ENCODE measurements at regions not wholly inside any gene's neighbourhood (a gene's known extent, or its start where the extent isn't known, plus 50 kb on each side); places are given as distances from the start of the nearest gene placed in this dataset.

DNA sequence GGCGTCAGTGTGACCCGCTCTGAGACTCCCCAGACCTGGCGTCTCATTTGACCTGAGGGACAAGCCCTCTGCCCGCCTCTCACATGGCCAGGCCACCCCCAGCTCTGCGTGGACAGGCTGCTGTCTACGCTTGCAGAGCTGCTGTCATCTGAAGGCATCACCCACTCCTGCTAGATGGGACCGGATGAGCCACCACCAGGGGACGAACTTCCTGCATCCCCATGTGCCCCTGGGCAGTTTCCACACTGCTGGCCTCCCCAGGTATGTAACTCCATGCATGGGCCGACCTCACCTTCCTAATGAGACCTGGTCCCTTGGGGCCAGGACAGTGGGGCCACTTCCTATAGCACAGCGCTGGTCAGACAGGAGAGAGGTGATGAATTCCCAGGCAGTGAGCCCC is 121.5 kb downstream of the PSMG1 start:
- H3K4me3 ChIP-seq (ENCODE audit: low read length): no peak overlapping the region
- peaks cover 5% of the 10 kb centered on the region; the same call in 1 of the 2 replicates for H3K27me3 ChIP-seq (ENCODE audit: control insufficient read depth, low read length)
- H3K27ac ChIP-seq (ENCODE audit: low read depth, low read length): no peak overlapping the region
- TF ChIP-seq, protein P1, sequence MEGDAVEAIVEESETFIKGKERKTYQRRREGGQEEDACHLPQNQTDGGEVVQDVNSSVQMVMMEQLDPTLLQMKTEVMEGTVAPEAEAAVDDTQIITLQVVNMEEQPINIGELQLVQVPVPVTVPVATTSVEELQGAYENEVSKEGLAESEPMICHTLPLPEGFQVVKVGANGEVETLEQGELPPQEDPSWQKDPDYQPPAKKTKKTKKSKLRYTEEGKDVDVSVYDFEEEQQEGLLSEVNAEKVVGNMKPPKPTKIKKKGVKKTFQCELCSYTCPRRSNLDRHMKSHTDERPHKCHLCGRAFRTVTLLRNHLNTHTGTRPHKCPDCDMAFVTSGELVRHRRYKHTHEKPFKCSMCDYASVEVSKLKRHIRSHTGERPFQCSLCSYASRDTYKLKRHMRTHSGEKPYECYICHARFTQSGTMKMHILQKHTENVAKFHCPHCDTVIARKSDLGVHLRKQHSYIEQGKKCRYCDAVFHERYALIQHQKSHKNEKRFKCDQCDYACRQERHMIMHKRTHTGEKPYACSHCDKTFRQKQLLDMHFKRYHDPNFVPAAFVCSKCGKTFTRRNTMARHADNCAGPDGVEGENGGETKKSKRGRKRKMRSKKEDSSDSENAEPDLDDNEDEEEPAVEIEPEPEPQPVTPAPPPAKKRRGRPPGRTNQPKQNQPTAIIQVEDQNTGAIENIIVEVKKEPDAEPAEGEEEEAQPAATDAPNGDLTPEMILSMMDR (IDR thresholded peaks at IDR 0.05; ENCODE audit: low read depth, low read length, poor library complexity, severe bottlenecking): no peak
- no peak for TF ChIP-seq EZH2phosphoT487 (IDR thresholded peaks at IDR 0.05; ENCODE audit: borderline replicate concordance, low read length)
- no peaks in the 10 kb centered on the region for H3K9me3 ChIP-seq (ENCODE audit: control insufficient read depth, insufficient read depth, low read length)
- no peaks in the 10 kb centered on the region for H3K36me3 ChIP-seq (ENCODE audit: control insufficient read depth, low read length)
- H3K79me2 ChIP-seq (ENCODE audit: control insufficient read depth, low read length): no peaks in the 10 kb centered on the region
- no peaks in the 10 kb centered on the region for H3F3A ChIP-seq (ENCODE audit: control insufficient read depth, insufficient read depth)
- no peaks in the 10 kb centered on the region for H3K9me2 ChIP-seq (replicated peaks; ENCODE audit: control insufficient read depth, low read length)
- no peak overlapping the region for H3K4me2 ChIP-seq (ENCODE audit: low read length)
- no peaks in the 10 kb centered on the region for H3K4me1 ChIP-seq (ENCODE audit: control insufficient read depth, low read length)
- H4K20me1 ChIP-seq (ENCODE audit: control insufficient read depth, insufficient read depth, low read depth, low read length): no peaks in the 10 kb centered on the region

DNA sequence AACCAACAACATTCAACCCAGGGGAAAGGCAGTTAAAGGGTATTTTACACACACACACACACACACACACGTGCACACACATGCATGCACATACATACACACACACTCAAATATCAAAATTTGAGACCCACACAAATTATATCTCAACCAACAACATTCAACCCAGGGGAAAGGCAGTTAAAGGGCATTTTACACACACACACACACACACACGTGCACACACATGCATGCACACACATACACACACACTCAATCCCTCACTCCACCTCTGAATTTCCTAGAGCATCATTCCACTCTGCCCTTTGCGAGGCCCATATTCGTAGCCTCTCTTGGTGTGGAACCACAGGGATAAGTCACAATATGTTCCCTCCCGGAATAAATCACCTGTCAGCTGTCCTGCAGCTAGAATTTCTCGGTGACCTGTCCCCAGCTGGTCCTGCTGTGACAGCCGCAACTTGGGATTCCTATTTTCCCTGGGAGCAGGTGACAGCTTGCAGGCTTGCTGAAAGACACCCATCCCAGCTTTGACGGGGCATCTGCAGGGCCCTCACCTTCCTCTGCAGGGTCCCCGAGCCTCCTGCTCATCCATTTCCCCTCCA is 122.7 kb downstream of the PSMG1 start:
- H3F3A ChIP-seq (ENCODE audit: control insufficient read depth, insufficient read depth): no peaks in the 10 kb centered on the region
- H3K27me3 ChIP-seq (ENCODE audit: control insufficient read depth, low read length): peaks cover 15% of the 10 kb centered on the region; the same call in 1 of the 2 replicates
- H3K9me3 ChIP-seq (ENCODE audit: control insufficient read depth, insufficient read depth, low read length): no peaks in the 10 kb centered on the region
- H3K9me2 ChIP-seq (replicated peaks; ENCODE audit: control insufficient read depth, low read length): no peaks in the 10 kb centered on the region
- no peak overlapping the region for H3K27ac ChIP-seq (ENCODE audit: low read depth, low read length)
- H3K4me3 ChIP-seq (ENCODE audit: low read length): no peak overlapping the region
- no peak for TF ChIP-seq EZH2phosphoT487 (IDR thresholded peaks at IDR 0.05; ENCODE audit: borderline replicate concordance, low read length)
- TF ChIP-seq, protein P1 (IDR thresholded peaks at IDR 0.05; ENCODE audit: low read depth, low read length, poor library complexity, severe bottlenecking): no peak
- H3K4me2 ChIP-seq (ENCODE audit: low read length): no peak overlapping the region
- no peaks in the 10 kb centered on the region for H3K4me1 ChIP-seq (ENCODE audit: control insufficient read depth, low read length)
- no peaks in the 10 kb centered on the region for H4K20me1 ChIP-seq (ENCODE audit: control insufficient read depth, insufficient read depth, low read depth, low read length)
- no peaks in the 10 kb centered on the region for H3K79me2 ChIP-seq (ENCODE audit: control insufficient read depth, low read length)
- no peaks in the 10 kb centered on the region for H3K36me3 ChIP-seq (ENCODE audit: control insufficient read depth, low read length)

DNA sequence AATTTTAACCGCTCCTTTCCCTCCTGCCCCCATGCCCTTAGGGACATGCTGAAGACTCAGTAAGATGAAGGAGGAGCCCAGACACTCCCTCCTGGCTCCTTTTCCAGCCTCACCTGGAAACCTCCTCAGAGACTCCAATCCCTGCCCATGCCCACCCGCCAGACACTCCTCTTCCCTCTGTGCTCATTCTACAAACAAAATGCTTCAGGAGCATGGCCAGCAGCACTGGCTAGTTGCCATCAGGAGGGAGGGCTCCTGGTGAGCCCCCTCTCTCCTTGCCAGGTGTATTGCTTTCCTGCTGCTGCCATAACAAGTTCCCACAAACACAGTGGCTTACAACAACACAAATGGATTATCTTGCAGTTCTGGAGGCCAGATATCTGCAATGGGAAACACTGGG is 126.1 kb downstream of the PSMG1 start:
- H3K4me1 ChIP-seq (ENCODE audit: control insufficient read depth, low read length): no peaks in the 10 kb centered on the region
- peaks cover 16% of the 10 kb centered on the region; the same call in 1 of the 2 replicates for H3K27me3 ChIP-seq (ENCODE audit: control insufficient read depth, low read length)
- H3K4me2 ChIP-seq (ENCODE audit: low read length): no peak overlapping the region
- H3F3A ChIP-seq (ENCODE audit: control insufficient read depth, insufficient read depth): no peaks in the 10 kb centered on the region
- no peaks in the 10 kb centered on the region for H3K9me2 ChIP-seq (replicated peaks; ENCODE audit: control insufficient read depth, low read length)
- H3K4me3 ChIP-seq (ENCODE audit: low read length): no peak overlapping the region
- TF ChIP-seq, protein P1 (IDR thresholded peaks at IDR 0.05; ENCODE audit: low read depth, low read length, poor library complexity, severe bottlenecking): no peak
- no peak for TF ChIP-seq EZH2phosphoT487 (IDR thresholded peaks at IDR 0.05; ENCODE audit: borderline replicate concordance, low read length)
- H3K27ac ChIP-seq (ENCODE audit: low read depth, low read length): no peak overlapping the region
- no peaks in the 10 kb centered on the region for H3K79me2 ChIP-seq (ENCODE audit: control insufficient read depth, low read length)
- H3K9me3 ChIP-seq (ENCODE audit: control insufficient read depth, insufficient read depth, low read length): no peaks in the 10 kb centered on the region
- H4K20me1 ChIP-seq (ENCODE audit: control insufficient read depth, insufficient read depth, low read depth, low read length): no peaks in the 10 kb centered on the region
- no peaks in the 10 kb centered on the region for H3K36me3 ChIP-seq (ENCODE audit: control insufficient read depth, low read length)
